ENCODE measurements at regions not wholly inside any gene's neighbourhood (a gene's known extent, or its start where the extent isn't known, plus 50 kb on each side); places are given as distances from the start of the nearest gene placed in this dataset.
"Not testable (repeated sequence)": the region's sequence is repeated elsewhere in the genome, so short reads cannot be mapped to it uniquely, and the experiment has no call there.

DNA sequence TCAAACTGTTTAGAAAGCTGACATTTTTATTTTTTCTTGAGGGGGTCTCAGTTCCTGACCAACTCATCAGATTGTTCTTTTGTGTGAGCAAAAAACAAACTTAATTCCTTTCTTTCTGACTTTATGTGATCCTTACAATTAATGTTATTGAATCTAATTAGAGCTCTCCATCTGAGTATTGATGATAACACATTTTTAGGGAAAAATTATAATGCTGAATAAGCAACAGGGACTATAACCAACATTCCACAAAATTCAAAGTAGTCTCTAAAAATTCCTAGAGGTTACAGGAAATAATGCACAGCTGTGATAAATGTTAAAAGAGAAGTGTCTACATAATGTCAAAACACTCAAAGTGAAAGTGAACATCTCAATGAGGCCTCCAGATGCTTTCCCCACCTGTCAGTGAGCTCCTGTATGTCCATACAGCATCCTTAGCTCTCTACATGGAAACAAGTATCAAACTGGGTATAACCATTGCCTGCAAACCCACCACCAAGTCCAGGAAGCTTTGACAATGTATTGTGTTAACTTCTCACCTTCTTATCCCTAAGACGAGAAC, 786.0 kb upstream of the SLC39A10 start:
- no peak for DNase-seq (ENCODE audit: low read depth)
- no peak overlapping the region for H3K4me3 ChIP-seq (ENCODE audit: low read depth, low read length)

DNA sequence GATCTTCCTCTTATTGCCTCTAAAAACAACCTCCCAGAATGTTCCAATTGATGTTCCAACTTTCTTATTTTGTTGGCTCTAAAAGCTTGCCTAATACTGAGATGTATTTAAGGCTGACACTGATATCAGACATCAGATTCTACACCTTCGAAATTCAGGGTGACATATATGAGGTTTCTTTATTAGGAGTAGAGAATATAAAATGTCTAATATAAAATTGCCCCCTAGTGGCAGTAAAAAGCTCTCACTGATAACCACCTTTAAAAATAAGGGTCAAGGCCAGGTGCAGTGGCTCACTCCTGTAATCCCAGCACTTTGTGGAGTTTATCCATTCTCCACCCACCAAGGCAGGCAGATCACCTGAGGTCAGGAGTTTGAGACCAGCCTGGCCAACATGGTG, 789.7 kb upstream of the SLC39A10 start:
- TF ChIP-seq, protein P1, sequence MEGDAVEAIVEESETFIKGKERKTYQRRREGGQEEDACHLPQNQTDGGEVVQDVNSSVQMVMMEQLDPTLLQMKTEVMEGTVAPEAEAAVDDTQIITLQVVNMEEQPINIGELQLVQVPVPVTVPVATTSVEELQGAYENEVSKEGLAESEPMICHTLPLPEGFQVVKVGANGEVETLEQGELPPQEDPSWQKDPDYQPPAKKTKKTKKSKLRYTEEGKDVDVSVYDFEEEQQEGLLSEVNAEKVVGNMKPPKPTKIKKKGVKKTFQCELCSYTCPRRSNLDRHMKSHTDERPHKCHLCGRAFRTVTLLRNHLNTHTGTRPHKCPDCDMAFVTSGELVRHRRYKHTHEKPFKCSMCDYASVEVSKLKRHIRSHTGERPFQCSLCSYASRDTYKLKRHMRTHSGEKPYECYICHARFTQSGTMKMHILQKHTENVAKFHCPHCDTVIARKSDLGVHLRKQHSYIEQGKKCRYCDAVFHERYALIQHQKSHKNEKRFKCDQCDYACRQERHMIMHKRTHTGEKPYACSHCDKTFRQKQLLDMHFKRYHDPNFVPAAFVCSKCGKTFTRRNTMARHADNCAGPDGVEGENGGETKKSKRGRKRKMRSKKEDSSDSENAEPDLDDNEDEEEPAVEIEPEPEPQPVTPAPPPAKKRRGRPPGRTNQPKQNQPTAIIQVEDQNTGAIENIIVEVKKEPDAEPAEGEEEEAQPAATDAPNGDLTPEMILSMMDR (conservative IDR thresholded peaks at IDR 0.05; ENCODE audit: low read depth, low read length), result peak; percentile 60
- peak; percentile 3 for DNase-seq (ENCODE audit: low read depth)
- H3K4me3 ChIP-seq (ENCODE audit: low read depth, low read length), result no peak overlapping the region

More for the DNA sequence above, 786.0 kb upstream of the SLC39A10 start:
- TF ChIP-seq, protein P1 (conservative IDR thresholded peaks at IDR 0.05; ENCODE audit: low read depth, low read length), result no peak

DNA sequence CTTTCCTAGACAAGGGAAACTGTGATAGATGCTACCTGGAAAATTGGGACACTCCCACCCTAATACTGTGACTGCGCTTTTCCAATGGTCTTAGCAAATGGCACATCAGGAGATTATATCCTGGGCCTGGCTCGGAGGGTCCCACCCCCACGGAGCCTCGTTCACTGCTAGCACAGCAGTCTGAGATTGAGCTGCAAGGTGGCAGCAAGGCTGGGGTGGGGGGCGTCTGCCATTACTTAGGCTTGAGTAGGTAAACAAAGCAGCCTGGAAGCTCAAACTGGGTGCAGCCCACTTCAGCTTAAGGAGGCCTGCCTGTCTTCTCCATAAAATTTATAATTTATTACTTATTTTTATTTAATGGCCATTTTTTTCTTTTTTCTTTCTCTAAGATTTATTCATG, 802.1 kb upstream of the SLC39A10 start:
- no peak overlapping the region for H3K4me3 ChIP-seq (ENCODE audit: low read depth, low read length)
- DNase-seq (ENCODE audit: low read depth), result no peak
- TF ChIP-seq, protein P1 (conservative IDR thresholded peaks at IDR 0.05; ENCODE audit: low read depth, low read length), result no peak

DNA sequence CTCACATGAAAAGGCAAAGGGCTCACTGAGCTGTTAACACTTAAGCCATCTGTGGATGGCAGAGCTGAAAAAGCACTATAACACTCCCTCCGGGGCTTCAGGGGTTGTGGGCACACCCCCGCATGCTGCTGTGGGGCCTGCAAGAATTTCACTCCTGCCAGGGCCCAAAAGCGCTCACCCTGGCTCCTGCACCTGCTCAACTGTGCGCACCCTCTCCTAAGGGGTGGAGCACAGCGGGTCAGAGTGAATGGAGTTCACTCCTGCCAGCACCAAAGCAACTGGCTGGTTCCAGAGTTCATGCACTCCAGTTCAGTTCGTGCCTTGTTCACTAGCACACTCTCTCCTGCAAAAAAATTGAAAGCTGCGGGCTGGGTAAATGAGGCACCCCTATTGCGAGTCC, 814.2 kb upstream of the SLC39A10 start:
- DNase-seq (ENCODE audit: low read depth), result no peak
- H3K4me3 ChIP-seq (ENCODE audit: low read depth, low read length), result no peak overlapping the region
- TF ChIP-seq, protein P1 (conservative IDR thresholded peaks at IDR 0.05; ENCODE audit: low read depth, low read length), result no peak

DNA sequence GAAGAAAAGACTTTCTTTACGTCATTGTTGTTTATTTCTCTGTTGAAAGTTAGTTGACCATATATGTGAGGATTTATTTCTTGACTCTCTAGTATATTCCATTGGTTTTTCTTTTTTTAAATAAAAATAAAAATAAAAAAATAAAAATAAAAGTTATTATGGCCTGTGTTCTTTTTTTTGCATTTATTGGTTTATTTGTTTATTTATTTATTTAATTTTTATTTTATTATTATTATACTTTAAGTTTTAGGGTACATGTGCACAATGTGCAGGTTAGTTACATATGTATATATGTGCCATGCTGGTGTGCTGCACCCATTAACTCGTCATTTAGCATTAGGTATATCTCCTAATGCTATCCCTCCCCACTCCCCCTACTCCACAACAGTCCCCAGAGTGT, 822.7 kb upstream of the SLC39A10 start:
- not testable (repeated sequence) for H3K4me3 ChIP-seq (ENCODE audit: low read depth, low read length)

DNA sequence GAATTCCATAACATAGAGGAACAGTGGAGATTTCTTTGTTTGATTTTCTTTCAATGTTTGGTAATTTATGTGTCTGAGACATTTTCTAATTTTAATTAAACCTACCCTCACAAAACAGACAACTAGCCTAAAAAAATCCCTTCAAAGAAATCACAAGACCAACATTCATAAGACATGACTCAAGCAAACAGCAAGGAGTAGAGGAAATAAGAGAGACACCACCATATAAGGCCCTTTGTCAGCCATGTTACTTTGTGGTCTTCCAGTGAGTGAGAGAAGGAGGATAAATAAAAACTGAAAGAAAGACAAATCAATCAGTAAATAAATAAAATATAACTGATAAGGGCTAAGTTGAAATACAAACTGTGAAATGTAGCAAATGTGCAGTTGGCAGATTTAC, 830.8 kb upstream of the SLC39A10 start:
- DNase-seq (ENCODE audit: low read depth), result peak; percentile 39
- no peak overlapping the region for H3K4me3 ChIP-seq (ENCODE audit: low read depth, low read length)
- TF ChIP-seq, protein P1 (conservative IDR thresholded peaks at IDR 0.05; ENCODE audit: low read depth, low read length), result no peak

More for the DNA sequence above, 822.7 kb upstream of the SLC39A10 start:
- not testable (repeated sequence) for DNase-seq (ENCODE audit: low read depth)

DNA sequence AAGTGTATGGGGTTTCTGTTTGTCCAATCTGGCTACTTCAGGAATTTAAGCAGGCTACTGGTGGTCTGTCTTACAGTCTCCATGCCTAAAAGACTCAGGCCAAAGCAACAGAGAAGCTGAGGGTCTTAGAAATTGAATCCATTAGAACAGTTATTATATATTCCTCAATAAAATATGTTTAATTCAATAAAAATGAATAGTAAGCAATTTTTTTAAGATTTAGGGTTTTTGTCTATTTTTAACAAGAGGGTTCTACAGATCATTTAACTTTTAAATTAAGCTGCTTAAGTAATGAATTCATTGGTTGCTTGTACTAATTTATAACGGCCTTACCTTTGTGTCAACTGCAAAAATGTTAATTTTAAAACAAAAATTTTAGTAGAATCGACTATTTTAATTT, 832.6 kb upstream of the SLC39A10 start:
- H3K4me3 ChIP-seq (ENCODE audit: low read depth, low read length), result no peak overlapping the region
- DNase-seq (ENCODE audit: low read depth), result no peak
- TF ChIP-seq, protein P1 (conservative IDR thresholded peaks at IDR 0.05; ENCODE audit: low read depth, low read length), result no peak
